Inferior parietal cortex (tissue), 1 donor: ENCODE measurements at regions not wholly inside any gene's neighbourhood (a gene's known extent, or its start where the extent isn't known, plus 50 kb on each side); places are given as distances from the start of the nearest gene placed in this dataset.
"Not testable (repeated sequence)": the region's sequence is repeated elsewhere in the genome, so short reads cannot be mapped to it uniquely, and the experiment has no call there.

Experiments
- DNase-seq: peaks from one replicate; pipeline ENCODE4 v3.0.0-alpha.2; 2016; ENCODE audit errors: extremely low spot score

DNA sequence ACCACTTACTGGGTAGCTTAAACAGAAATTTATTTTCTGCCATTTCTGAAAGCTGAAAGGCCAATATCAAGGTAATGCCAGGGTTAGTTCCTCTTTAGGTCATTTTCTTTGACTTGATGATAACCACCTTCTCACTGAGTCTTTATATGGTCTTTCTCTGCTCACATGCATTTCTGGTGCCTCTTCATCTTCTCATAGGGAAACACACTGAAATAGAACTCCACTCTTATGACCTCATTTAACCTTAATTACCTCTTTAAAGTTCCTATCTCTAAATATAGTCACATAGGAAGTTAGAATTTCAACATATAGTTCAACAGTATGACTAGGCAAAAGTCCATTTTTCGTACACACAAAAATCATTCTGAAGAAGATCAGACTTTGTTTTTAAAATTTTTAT is 616.8 kb upstream of the VRK2 start:
- no peak for DNase-seq

DNA sequence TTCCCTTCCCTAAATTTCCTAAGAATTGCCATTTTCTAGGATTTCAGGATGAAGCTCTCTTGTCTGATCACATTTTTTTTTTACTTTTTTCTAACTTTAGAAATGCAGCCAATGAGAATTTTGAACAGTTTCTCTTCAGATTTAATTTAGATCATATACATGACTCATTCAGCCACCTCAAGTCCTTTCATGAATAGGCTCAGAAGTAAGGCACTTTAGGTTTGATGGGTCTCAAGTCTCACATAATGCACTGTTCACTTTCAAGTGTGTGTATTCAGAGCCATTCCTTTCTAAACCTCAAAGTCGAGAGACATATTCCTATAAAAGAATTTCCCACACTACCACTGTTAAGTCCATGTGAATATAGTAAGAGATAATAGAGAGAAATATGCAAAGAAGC is 614.1 kb upstream of the VRK2 start:
- DNase-seq = no peak

DNA sequence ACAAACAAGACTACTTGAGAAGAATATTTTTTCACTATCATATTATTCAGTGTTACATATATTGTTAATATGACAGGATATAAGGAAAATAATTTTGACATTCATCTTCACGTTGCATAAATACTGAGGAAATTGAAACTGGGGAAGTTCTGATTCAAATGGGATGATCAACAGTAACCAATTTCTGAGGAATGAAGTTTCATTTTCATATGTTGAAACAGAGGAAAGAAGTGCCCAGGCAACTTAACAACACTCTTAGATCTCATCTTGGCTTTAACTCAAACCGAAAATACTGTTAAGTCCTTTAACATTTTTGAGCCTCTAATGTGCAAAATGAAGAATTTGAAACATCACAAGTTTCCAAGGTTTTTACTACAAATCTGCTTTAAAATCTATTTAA is 612.2 kb upstream of the VRK2 start:
- DNase-seq = no peak

DNA sequence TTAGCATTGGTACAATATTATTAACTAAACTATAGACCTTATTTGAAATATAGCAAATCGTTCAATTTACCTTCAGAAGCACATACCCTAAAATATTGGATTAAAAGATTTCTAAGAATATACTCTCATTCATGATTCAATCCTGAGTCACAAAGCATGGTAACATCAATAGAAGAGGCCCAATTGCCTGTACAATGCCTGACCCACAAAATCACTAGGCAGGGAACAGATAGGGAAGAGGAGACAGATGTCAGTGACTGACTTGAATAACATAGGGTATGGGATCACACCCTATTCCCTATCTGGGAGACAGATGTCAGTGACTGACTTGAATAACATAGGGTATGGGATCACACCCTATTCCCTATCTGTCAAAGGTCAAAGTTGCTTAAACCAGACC is 611.6 kb upstream of the VRK2 start:
- no peak for DNase-seq

DNA sequence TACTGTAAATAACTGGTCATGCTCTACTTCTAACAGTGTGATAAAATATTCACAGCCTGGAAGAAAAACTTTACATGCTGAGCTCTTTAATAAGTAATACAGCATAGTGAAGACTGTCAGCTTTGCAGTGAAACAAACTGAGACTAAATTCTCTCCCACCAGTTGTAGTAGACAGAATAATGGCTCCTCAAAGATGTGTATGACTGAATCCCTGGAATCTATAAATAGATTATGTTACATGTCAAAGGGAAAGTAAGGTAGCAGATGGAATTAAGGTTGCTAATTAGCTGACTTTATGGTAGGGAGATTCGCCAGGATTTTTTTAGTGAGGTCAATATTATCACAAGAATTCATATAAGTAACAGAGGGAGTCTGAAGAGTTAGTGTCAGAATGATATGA is 609.5 kb upstream of the VRK2 start:
- DNase-seq = no peak

DNA sequence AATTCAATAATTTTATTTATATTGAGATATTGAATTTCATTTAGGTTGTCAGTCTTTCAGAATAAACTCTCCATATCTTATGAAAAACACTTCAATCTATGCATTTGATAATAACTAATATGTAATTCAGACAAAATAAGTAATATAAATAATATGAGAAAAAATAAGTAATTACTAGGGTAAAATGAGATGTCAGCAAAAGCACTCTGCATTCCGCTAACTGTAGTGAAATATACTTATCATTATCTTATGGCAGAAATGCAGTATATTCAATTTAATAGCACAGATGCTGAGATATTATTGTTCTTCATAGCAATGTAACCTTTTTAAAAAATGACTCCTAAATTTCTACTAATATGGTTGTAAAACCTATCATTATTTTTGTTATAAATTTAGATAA is 606.2 kb upstream of the VRK2 start:
- DNase-seq = no peak

DNA sequence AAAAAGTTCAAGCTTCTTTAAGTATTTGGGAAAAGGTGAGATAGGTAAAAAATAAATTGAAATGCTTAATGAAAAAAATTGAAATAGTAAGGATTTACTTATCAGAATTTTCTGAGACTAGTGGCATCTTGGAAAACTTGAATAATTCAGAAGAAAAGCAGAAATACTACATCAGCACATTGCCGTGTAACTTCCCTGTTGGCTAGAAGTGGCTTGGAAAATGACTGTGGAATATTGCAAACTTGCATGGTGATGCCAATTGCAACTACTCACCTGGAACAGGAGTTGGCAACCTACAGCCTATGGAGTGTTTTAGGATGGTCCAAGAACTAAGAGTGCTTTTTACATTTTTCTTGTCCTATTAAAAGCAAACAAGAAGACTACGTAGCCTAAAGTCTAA is 603.5 kb upstream of the VRK2 start:
- DNase-seq = no peak

DNA sequence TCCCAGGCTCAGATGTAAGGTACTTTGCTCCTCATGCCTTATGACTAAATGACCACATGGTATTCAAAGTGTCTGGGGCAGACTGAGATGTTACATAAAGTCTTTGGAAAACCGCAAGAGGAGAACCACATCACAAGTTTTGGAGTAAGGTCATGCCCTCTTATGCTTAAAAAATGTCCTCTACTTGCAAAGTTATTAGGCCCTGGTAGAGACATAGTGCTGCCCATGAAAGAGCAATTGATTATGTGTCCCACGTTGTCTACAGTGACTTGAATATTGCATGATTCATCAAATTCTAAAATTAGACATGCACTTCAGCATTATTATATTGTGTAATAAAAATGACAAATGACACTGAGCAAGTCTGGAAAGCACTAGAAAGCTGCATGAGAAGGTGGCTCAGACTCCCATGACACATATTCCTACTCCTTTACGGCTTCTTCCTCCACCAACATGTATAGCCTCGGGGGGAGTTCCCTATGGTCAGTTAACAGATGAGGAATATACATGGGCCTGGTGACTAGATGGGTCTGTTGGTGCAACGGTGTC is 602.6 kb upstream of the VRK2 start:
- DNase-seq = no peak

DNA sequence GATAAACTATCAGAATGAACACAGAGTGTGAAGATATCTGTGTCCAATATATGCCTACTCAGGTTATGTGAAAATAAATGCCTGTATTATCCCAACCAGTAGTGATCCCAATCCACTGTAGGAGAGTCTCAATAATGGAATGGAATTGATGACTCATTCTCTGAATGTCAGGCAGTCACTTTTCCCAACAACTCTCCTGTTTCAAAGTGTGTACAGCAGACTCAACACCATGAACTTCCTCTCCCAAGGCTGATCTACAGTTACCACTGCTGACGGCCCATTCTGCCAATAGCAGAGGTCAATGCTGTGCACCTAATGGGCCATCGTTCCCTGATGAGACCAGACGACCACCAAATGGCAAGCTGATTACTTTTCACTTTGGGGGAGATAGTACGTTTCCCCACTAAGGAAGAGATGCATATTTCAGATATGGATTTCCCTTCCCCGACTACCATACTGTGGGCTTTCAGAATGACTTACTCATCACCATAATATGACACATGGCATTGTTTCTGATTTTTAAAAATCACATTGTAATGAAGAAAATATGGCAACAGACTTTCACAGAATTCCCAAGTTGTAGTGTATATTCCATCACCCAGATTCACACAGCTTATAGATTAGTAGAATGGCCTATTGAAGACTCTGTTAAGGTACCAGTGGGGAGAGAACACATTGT is 601.7 kb upstream of the VRK2 start:
- no peak for DNase-seq

DNA sequence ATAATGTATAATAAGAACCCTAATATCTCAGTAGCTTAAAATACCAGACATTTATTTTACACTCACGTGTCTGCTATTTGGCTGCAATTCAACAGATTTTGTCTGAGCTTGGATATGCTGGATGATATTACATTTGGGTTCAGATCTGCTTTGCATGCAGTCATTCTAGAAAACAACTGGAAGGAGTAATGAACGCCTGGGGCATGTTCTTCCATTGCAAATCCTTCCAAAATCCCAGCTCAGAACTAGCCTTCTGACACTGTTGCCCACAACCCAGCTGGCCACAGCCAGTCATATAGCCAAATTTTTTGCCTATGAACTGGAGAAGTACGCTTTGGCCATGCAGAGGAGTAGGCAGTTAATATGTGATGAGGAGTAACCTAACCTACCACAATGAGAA is 597.8 kb upstream of the VRK2 start:
- DNase-seq = no peak

DNA sequence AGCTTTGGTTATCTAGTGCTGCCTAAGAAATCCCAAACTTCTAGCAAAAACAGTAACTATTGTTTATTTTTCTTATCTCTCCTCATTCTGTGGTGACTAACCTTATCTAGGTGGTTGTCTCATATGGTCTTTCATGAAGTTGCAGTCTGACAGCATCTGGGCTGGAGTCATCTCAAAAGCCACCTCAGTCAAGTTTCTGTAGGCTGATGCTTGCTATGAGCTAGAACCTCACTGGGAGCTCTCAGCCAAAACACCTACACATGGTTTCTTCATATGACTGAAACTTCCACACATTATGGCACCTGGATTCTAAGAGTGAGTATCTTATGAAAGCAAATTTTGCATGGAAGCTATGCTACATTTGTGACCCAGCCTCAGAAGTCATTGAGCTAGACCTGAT is 596.4 kb upstream of the VRK2 start:
- no peak for DNase-seq

DNA sequence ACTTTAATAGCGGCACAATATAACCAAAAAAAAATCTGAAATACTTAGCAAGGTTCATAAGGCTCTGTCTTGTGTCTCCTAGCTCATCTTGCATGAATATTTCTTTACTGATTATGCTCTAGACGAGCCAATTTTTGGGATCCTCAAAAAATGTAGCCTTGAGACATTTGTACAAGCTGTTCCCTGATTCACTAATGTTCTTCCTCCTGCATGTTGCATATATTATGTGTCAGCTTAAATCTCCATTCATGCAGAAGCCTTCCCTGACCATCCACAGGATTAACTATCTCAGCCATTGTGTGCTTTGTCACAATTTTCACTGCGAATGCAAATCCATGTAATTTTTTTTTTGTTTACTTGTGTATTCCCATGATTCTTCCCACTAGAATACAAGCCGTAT is 594.0 kb upstream of the VRK2 start:
- DNase-seq = no peak

DNA sequence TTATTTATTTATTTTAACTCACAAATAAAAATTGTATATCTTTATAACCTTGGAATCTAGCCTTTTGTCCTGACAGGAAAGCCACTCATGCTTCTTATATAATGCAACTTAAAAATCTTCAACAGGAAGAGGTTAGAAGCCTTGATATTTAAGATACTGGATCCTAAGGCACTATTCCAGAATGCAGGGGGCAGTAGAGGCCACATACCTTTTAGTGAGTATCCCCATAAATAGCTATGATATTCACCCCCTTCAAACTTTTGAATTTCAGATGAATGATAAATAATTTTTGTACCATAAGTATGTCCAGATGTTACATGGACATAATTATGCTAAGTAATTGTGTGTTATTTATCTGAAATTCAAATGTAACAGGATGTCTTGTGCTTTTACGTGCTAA is 592.7 kb upstream of the VRK2 start:
- DNase-seq = no peak

DNA sequence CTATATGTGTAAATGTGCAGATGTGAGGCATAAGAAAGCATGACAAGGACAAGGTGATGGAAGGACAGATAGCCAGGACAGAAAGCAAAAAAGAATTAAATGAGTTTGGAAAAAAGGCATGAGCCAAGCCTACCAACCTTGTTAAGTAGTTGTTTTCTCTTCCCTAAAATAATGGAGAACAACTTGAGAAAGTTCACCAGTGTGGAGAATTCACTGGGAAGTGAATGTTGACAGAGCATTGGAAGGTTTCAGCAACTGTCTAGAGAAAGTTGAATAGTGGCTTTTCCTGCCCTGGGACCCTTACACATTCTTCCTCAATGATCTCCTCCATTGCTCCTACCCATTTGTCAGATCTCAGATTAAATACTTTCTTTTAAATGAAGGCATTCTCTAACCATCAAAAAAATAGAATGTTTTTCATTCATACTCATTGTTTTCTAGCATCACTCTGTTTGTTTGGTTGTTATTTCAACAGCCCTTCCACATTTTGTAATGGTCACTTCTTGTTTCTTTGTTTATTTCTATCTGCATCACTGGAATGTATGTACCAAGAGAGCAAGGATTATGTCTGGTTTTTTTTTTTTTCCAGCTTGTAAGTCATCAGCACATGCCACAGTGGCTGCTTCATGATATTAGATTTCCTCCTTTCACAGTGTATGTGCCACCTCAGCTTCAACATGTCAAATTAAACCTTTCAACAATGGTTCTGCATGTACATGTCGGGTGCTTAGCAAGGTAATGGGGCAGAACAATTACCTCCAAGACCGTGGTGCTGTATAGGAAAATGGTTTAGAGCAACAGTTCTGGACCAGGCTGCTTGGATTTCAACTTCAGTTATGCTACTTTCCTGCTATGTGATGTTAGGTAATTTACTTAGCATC is 586.0 kb upstream of the VRK2 start:
- DNase-seq = no peak

DNA sequence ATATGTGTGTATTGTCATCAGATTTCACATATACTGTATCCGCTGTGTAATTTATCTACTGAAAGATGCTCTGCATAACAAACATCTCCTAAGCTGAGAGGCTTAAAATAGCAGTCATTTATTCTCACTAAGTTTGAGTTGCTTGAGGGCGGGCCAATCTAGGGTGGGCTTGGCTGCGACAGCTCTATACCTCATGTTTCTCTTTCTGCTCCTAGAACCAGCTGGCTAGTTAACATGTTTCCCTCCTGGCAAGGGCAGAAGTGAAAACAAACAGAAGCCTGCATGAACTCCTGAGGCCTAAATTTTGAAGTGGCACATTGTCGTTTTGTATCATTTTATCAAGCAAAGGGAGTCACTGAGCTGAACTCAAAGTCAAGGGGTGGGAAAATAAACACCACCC is 585.0 kb upstream of the VRK2 start:
- no peak for DNase-seq

DNA sequence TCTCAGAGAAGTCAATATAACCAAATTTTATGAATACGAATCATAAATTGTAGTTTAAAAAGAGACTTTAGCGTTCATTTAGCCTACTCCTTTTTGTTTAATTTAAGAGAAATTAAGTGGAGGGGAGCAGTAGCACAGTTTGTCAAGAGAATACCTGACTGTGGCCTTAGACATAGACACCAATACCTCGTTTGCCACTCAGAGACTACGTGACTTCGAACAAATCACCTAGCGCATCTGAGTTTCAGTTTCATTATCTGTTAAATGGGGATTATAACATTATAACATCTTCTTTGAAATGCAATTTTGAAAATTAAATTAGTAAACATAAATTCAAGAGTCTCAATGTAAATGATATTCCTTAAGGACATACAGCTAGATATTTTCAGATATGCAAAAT is 581.5 kb upstream of the VRK2 start:
- DNase-seq = no peak

DNA sequence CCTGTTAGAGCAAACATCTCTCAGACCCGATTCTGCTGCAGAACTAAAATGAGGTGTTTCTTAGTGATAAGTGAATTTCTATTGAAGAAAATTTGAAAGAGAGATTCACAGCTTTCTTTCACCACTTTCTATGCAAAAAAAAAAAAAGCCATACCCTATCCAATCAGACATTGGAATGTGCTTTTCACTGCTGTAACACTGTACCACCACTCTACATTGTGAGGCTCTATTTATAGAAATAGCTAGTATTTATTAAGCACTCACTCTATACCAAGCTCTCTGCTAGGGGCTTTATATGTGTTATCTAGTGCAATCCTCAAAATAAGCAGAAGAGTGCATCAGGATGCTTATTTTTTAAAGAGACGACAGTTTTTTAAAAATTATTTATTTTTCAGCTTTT is 580.6 kb upstream of the VRK2 start:
- DNase-seq = no peak

DNA sequence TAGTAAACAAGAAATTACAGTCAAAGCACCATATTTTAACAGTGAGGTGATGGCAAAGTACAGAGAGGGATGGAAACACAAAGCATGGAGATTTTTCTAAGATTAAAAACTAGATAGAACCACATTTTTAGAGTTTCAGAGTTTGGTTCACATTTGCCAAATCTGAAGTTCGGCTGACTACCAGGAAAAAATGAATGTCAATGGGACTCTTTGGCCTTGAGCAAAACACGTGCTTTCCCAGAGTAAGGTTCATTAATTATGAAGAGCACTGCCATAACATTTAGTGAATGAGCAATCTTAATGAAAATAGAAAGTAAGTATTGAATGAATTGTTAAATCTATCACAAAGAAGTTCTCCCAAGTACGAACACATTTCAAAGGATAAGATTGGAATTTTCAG is 571.2 kb upstream of the VRK2 start:
- DNase-seq = no peak

DNA sequence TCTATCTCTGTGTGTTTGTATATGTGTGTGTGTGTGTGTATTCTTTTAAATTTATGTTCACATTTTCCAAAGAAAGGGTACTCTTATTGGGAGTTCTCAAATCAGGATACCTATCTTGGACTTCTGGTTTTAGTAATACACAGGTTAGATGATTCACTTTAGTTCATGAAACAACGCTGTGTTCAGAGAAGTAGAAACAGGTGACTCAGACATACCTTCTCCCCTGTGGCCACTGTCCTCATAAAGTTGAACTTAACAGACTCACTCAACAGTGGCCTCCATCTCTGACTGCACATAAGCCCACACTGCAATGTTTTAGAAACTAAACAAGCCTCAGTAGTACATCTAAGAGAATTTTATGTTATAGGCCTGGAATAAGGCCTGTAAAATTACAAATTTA is 566.6 kb upstream of the VRK2 start:
- no peak for DNase-seq

DNA sequence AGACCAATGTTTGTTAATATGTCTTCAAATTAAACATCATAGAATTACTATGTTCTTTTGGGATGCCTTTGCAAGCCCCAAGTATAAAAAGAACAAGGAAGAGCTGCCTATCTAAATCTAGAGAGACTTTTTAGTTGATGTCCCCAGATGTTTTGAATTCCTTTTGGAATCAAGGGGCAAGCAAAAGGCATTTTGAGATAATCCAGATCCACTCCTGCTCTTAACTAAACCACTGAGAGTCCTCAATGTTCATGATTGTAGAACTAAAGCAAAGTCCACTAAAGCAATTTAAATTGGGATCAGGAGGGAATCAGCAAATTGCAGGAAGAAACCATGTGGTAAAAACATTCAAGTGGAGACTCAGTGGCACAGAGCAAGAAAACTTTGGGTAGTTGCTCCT is 558.5 kb upstream of the VRK2 start:
- no peak for DNase-seq

DNA sequence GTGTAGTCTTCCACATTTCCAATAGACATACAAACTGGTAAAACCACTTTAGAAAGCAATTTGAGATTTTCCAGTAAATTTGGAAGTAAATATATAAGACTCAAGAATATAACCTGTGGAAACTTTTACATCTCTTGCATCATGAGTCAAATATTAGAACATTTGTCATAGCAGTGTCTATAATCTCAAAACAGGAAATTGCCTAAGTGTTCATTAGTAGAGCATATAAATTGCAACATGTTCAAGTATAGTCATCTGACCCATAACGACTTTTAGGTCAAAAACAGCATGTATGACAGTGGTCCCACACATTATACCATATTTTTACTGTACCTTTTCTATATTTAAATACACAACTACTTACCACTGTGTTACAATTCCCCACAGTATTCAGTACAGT is 555.9 kb upstream of the VRK2 start:
- no peak for DNase-seq

DNA sequence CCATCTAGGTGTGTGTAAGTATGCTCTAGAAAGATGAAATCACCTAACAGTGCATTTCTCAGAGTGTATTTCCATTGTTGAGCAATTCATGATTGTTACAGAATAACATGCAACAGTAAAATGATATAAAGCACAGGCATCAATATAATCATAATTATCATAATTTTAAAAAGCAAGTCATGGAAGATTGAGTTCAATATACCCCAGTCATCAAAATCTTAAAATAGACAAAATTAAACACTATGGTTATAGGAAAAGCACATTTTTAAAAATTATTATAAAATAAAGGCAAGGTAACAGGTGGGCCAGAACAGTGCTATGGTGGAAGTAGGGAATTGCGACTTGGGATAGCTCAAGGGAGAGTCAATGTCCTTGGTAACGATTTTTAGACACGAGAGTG is 555.4 kb upstream of the VRK2 start:
- DNase-seq = no peak

DNA sequence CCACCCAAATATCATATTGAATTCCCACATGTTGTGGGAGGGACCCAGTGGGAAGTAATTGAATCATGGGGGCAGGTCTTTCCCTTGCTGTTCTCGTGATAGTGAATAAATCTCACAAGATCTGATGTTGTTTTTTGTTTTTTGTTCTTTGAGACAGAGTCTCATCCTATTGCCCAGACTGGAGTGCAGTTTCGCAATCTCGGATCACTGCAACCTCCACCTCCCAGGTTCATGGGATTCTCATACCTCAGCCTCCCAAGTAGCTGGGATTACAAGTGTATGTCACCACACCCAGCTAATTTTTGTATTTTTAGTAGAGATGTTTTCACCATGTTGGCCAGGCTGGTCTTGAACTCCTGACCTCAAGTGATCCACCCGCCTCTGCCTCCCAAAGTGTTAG is 552.6 kb upstream of the VRK2 start:
- DNase-seq = not testable (repeated sequence)
